NCI-H146 treated with DMSO at 0.1 percent for 48 hours (cell line): ENCODE measurements at regions not wholly inside any gene's neighbourhood (a gene's known extent, or its start where the extent isn't known, plus 50 kb on each side); places are given as distances from the start of the nearest gene placed in this dataset.

Experiments used
- DNase-seq: peaks from one replicate; lab custom pipeline; 2025; ENCODE audit not compliant: unreplicated experiment; lab: John Stamatoyannopoulos, UW

- no peak for DNase-seq
Observed at GRCh38 chr6:2381872-2382661, 136.7 kb upstream of the GMDS start.

GRCh38 chr6:2378891-2379652 lies 133.7 kb upstream of the GMDS start:
- DNase-seq: no peak

- no peak for DNase-seq
Observed at GRCh38 chr6:2378046-2378657, 132.7 kb upstream of the GMDS start.

GRCh38 chr6:2376429-2377355 lies 131.3 kb upstream of the GMDS start:
- no peak for DNase-seq

- no peak for DNase-seq
Observed at GRCh38 chr6:2375443-2375842, 130.0 kb upstream of the GMDS start.

GRCh38 chr6:2369606-2370005 lies 124.2 kb upstream of the GMDS start:
- no peak for DNase-seq

- no peak for DNase-seq
Observed at GRCh38 chr6:2363211-2363610, 117.8 kb upstream of the GMDS start.

DNA sequence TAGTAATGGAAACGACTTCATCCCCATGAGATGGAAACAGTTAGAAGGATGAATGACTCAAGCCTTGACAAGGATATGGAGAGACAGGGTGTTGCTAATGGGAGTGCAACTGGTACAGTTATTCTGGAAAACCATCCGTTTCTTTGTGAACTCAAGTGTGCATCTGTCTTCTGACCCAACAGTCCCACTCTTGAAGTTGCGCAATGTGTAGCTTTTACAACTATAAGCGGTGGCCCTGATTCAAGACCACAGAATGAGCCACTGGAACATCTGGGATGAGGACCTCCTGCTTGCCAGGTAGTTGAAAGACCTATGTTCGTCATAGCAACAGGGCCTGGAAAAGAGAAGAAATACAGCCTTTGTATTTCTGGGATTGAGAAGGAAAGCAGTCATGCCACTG lies 115.8 kb upstream of the GMDS start:
- DNase-seq: no peak

- DNase-seq: no peak
Observed at GRCh38 chr6:2360716-2361115, 115.3 kb upstream of the GMDS start.

GRCh38 chr6:2360126-2360525 lies 114.7 kb upstream of the GMDS start:
- no peak for DNase-seq

GRCh38 chr6:2355150-2355549 lies 109.7 kb upstream of the GMDS start:
- no peak for DNase-seq

DNA sequence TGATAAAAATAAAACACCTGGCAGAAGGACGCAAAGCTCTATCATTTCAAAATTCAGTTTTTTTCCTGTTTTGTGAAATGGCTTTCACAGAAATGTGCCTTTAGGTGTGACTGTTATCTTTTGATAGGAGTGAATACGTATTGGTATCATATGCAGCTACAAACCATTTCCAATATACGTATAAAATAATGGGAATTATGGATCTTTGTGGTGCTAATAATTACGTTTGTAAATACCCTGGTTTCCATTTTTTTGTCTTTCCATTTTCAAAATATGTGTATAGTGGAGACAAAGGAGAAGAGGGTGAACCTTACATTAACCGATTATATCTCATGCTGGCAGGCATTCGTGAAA lies 108.7 kb upstream of the GMDS start:
- peak; percentile 24 for DNase-seq

- no peak for DNase-seq
Observed at GRCh38 chr6:2353412-2354137, 108.2 kb upstream of the GMDS start.

DNA sequence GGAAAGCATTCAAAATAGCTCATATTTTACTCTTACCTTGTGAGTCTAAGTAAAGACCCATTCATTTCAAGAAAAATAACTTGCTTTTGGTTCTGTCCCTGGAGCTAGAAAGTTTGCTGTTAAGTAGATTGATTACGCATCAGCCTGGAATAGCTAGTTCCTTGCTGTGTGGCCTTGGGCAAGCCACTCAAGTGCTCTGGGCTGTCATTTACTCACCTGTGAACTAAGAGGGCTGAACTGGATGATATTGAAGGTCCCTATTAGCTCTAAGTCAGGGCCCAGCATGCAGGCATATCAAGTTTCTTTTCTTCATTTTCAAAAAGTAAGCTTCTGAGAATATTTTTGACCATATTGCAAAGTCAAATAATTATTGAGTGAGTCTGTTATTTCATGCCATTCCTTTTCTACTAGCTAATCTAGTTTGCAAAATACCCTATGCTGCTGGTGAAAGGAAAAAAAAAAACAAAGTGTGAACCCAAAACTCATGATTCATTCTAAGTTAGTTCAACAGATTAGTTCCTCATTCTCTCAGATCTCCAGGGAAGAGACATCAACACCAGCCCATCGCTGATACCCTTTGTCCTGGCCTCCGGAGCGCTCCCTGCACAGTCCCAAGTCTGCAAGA lies 106.5 kb upstream of the GMDS start:
- no peak for DNase-seq

GRCh38 chr6:2351090-2351489 lies 105.7 kb upstream of the GMDS start:
- no peak for DNase-seq

DNA sequence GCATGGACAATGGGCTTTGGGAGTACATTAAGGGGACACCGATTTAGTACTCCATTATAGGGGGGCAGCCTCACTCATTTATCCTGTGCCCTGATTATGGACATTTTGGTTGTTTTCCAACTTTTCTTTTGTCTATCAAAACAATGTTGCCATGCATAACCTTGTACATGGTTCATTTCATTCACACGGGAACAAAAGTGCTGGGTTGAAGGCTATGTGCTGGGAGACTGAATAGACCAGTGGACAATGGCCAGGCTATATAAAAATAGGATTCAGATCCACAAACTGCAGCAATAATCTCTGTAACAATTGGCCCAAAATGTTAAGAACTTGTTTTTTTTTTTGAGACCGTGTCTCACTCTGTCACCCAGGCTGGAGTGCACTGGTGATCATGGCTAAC lies 100.7 kb upstream of the GMDS start:
- DNase-seq: no peak

DNA sequence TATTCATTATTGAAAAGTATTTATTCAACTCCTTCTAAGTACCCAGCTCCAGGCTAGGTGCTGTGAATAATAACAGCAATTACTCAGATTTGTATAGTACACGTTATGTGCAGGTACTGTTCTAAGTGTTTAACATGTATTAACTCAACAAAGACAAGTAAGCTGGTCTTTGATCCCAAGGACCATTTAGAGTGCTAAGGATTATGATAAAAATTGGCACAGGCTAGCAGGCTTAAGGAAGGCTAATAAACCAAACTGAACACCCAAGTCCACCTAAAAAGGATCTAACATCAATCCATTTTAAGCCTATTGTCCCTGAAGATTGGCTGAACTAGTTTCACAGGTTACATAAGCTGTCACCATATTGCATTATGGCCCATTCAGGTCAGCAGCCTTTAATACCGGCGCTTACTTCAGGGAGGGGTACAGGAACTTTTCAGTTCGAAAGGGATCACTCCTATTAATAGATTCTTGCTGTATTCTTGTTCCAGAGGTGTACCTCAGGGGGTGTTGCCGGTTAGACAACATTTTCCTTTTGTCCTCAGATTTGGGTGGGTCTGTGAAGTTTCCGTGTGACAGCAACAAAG lies 99.0 kb upstream of the GMDS start:
- DNase-seq: no peak

DNA sequence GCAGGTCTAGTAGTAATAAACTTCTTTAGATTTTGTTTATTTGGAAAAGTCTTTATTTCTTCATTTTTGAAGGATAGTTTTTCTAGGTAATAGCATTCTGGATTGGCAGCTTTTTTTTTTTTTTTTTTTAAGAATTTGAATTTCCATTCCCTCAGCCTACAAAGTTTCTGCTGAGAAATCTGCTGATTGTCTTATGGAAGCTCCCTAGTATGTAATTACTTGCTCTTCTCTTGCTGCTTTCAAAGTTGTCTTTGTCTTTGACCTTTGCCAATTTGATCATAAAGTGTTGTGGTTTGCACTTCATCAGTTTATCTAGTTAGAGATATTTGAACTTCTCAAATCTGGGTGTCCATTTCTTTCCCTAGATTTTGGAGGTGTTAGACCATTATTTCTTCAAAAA lies 82.2 kb upstream of the GMDS start:
- no peak for DNase-seq

- no peak for DNase-seq
Observed at GRCh38 chr6:2324166-2324953, 79.0 kb upstream of the GMDS start.
